GM18511 (cell line): ENCODE measurements at regions not wholly inside any gene's neighbourhood (a gene's known extent, or its start where the extent isn't known, plus 50 kb on each side); places are given as distances from the start of the nearest gene placed in this dataset.
"Not testable (repeated sequence)": the region's sequence is repeated elsewhere in the genome, so short reads cannot be mapped to it uniquely, and the experiment has no call there.

Experiments used
- ATAC-seq: cut with Tn5 transposase; IDR thresholded peaks from one replicate; pipeline ENCODE4 v1.9.1; 2021; ENCODE audit warnings: mild to moderate bottlenecking, moderate library complexity; ENCODE audit not compliant: unreplicated experiment

DNA sequence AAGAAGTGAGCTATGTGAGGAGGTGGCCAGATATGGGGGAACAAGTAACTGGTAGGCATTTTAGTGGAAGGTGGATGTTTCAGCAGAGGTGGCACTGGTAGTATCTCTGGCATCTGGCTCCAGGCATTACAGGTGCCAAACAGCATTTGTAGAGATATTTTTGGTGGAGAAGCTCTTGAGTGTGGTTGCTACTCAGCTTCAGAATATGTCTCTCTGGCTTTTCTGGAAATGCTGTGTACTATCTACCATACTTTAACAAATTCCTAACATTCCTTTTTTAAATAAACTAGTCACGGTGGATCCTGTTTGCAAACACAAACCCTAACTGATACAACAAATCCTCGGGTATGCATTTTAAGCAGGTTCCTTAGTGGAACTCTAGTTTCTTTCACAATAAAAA is 128.0 kb downstream of the BARX2 start:
- ATAC-seq = no peak

DNA sequence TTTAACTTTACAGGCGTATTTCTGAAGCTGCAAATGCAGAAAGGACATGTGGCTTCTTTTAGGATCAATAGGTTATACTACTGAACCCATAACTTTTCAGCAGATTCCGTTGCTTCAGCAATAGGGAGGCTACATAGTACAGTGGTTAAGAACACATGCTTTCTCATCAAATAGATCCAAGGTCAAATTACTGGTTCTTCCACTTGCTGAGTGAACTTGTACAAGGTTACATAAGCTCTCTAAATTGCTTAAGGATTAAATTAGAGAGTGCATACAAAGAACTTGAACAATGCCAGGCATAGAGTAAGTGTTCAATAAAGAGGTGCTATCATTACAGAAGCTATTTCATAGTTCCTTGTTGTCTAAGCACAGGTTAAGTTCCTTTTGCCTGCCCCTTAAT is 129.6 kb downstream of the BARX2 start:
- ATAC-seq = no peak

DNA sequence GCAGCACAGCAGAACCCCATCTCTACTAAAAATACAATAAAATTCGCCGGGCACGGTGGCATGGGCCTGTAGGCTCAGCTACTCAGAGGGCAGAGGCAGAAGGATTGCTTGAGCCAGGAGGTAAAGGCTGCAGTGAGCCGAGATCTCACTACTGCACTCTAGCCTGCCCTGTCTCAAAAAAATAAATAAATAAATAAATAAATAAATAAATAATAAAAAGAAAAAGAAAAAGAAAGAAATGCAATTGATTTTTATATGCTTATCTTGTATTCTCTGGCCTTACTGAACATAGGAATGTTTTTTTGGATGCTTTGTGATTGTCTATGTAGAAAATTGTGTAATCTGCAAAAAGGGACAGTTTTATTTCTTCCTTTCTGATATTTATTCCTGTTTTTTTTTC is 132.5 kb downstream of the BARX2 start:
- ATAC-seq = no peak

DNA sequence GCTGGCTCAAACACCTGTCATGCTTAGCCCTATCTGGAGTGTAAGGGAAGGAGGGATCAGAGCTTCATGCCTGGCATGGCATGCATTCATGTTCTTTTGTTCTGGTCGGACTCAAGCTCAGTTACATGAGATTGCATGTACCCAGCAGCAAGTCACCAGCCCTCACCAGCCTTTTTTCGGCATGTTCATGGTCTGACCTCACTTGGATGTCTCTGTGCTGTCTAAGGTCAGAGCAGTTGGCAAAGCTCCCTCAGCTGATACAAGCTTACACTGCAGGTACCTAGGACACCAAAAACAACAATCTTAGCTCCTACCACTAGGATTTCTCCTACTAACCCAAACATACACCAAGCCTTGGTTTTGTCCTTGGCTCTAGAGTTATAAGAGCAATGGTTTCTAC is 152.6 kb downstream of the BARX2 start:
- ATAC-seq = no peak

DNA sequence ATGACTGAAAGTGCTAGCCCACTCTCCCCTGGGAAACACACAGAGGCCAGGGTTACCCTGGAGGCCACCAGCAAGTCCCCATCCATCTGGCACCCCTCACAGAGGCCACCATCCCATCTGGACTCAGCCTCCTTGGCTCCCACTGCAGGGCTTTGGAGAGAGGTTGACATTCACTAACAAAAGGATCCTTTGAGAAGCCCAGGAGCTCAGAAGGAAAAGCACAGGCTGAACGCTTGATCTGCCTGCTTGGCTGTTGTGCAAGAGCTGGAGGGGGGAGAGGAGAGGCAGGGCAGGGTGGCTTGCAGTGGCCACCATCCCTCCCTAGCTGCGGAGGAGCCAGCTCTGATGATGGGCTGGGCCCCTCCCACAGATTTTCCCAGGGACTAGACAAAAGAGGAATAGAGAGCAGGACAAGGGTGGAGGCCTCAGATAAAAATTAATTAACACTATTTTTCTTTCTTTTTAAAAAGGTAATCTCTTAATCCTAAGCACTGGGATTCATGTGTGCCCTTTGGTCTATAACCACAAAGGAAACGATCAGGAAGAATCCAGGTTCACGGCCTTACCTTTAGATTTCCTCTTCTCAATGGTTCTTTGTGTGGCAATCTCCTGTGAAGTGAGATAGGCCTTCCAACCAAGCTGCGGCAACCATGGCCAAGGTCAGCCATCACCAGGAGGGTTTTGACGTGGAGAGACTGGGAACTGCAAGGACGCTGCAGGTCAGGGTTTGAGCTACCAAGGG is 154.7 kb downstream of the BARX2 start:
- no peak for ATAC-seq

DNA sequence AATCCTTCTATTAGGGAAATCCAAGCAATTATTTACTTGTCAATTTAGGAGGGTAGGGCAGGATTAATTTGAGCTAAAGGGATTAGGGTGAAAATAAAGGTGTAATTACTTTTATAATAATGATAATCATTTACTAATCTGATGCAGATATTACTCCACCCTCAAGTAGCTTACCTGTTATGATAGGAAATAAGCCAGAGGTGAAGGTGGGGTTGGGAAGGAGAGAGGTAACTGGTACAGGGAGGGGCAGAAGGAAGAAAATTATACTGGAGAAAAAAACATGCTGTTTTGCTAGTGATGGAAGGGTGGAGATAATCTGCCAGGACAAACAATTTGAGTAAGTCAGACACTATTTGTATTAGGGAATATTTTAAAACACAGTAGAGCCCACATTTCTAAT is 157.7 kb downstream of the BARX2 start:
- ATAC-seq = no peak

DNA sequence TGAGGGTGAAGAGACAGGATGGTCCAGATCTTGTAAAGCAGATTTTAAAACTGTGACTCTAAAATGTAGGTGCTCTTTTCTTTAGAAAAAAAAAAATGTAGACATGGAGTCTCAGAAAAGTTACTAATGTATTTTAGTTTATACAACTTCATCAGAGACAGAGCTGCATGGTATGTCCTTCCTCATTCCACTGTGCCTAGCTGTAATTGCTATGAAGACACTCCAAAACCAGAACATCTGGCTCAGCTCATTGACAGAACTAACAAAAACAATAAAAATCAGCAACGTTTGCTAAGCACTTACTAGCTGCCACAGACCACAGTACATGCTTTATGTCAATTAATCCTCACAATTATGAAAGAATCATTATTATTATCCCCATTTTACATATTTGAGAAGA is 160.7 kb downstream of the BARX2 start:
- ATAC-seq = no peak

DNA sequence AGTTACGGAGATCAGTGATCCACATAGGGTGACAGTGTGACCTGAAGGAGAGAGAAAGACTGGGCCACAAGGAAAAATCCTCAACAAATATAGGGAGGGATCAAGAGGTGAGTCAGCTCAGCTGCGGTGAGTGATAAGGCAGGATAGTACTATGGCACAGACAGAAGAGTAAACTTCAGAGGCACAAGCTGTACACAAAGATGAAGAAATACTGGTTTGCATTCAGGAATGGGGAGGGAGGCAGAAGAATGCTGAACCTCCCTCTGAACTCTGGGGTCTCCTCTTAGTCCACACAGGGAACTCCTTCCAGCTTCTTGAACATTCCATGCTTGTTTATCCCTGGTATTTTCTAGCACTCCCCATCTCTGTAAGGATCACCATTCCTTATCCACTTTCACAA is 162.7 kb downstream of the BARX2 start:
- ATAC-seq = no peak

DNA sequence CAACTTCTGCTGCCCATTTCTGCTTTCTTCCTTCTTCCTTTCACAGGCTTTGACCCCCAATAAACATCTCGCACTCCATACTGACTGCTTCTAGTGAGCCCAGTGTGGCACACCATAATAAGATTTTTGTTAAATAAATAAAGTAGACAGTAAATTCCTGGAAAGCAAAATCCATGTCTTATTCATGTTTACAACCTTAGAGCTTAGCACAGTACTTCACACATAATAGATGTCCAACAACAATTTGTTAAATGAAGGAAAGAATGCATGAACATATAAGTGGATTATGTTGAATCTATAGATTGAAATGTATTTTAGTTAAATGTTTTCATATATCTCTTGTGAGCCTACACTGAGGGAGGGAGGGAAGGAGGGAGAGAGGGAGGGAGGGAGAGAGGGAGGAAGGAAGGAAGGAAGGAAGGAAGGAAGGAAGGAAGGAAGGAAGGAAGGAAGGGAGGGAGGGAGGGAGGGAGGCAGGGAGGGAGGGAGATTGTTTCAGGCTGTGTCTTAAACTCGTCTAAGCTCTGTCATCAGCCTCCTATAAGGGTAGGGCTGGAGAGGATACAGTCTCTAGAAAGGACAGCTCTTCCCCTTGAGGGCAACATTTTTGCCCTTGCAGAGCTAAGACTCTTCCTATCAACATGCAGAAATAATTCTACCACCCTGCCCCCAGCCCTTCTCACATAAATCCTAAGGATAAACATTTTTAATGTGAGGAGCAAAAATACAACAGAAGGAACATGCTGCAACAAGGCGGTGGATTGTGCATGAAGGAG is 168.1 kb downstream of the BARX2 start:
- no peak for ATAC-seq

DNA sequence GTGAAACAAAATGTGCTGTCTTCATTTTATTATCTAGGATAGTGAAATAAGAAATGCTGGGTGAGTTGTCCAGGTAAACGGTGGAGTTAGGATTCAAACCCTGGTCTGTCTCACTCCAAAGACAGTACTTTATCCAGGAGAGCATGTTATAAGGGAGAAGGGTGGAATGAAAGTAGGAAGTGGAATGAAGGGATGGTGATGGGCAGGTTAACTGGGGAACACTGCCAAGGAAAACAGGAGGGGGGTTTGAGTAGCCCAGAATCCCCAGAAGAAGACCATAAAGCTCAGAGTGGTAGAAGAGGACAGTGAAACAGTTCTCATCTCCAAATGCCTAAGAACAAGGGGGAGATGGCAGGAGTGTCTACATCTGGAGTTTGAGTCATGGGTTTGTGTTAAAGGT is 169.0 kb downstream of the BARX2 start:
- ATAC-seq = no peak

DNA sequence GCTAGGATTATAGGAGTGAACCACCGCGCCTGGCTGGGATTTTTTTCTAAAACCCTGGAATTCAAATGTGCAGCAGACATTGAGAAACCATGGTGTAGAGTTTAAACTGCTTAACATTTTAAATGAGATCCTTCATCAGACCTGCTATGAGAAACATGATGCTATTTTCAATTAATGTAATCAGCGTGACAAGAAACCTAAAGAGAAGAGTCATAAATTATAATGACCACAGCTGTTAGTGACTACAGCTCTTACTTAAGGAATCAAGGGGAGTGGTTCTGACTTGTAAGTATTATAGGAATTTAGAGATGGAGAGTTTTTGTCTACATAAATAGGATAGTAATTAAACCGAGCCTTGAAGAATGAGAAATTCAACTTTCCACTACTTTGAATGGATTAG is 170.6 kb downstream of the BARX2 start:
- no peak for ATAC-seq

DNA sequence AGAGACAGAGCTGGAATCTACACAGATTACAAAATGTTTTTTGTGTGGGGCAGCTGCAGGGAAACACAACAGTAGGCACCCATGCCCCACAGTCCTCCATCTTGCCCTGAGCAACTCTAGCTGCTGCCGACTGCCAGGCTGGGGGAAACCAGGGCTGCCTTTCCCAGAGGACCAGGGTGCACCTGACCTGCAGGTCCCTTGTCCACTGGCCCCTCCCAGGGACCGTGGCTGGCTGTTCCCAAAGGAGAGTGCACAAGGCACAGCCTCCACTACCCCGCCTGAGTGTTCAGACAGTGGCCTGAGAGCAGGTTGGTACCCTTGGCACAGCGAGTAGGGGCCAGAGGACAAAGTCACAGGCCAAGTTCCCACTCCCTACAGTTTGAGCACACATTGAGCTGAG is 181.8 kb downstream of the BARX2 start:
- no peak for ATAC-seq

DNA sequence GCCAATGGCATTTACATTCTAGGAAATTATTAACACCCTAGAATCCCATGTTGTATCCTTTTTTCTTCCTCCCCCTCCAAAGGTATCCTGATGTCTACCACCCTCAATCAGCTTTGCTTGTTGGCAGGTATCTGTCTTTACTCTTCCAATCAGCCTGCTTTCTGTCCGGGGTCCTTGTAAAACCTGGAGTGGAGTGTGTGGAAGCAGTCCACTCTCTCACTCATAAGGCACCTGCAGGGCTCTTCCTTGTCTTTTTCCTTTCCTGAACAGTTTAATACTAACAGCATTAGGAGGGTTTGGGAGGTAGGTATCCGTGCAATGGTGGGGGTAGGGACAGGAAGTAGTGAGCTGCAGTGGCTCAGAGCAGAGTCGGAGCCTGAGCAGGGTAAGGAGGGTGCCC is 193.4 kb downstream of the BARX2 start:
- no peak for ATAC-seq

DNA sequence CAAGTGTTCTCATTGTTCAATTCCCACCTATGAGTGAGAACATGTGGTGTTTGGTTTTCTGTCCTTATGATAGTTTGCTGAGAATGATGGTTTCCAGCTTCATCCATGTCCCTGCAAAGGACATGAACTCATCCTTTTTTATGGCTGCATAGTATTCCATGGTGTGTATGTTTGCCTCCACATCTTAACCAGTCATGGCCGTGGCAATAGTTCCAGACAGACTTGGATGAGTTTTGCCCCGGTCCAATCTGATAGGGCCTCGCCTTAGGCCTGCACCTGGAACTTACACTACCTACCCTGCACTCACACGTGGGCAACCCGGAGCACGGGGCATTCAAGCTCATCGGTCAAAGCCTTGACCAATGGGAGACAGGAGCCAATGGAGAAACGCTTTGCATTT is 197.0 kb downstream of the BARX2 start:
- not testable (repeated sequence) for ATAC-seq

DNA sequence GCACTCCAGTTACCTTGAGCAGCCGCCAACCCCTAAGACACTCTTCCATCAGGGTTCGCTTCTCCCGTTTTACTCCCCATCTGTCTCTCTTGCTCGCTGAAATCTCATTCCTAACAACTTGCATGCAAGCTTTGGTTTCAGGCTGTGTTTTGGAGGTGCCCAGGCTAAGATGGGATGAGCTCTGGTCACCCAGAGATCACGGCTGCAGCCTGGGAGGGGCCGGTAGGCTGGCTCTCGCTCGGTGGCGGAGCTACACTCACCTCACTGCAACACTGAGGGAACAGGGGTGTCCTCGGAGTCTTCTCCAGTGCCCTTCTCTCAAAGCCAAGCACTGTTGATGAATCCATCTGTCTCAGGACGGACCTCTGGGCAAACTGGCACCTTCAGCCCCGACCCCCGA is 197.5 kb downstream of the BARX2 start:
- no peak for ATAC-seq

DNA sequence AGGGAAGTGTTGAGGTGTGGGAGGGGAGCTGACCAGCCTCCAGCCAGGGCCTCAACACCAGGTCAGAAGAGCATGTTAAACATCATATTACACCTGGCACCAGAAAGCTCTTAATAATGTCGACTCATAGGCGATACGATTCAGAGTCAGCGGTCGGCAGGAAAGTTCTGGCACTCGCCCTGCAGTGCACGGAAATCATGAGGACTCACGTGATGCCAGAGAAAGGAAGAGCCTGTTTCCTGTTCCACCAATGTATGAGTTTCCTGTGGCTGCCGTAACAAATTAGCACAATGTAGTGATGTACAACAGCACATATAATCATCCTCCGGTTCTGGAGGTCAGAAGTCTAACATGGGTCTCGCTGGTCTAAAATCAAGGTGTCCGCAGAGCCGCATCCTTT is 198.8 kb downstream of the BARX2 start:
- ATAC-seq = no peak

DNA sequence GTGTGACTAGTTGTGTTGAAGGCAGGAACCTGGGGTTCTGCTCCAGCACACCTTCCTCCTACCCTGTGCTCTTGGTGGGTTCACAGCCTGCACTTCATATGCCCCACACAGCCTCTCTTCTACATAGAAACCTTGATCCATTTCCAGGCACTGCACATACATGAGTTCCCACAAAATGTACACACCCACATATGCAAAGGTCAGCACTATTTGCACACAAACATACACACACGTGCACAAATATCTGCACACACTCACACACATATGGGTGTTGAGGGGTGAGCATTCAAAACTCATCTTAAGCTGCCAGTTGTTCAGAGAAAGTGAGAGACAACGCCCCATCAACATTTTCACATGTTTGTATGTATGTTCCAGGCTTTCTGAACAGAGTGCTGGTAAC is 201.0 kb downstream of the BARX2 start:
- no peak for ATAC-seq

DNA sequence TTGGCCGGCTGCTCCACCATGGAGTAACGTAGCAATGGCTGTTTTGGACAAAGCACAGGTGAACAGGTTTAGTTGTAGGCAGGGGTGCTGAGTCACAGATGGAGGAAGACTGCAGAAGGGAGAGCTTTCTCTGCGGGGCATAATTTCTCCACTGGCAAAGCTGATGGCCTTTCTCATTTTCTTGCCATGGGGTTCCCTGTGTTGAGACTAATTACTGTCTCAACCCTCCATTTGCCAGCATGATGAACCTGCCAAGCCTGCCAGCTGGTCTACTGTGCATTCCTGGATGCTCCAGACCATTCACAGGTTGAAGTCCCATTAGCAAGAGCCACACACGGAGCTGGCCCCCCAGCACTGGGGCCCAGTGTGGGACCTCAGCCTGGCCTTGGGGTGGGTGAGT is 202.4 kb downstream of the BARX2 start:
- no peak for ATAC-seq

DNA sequence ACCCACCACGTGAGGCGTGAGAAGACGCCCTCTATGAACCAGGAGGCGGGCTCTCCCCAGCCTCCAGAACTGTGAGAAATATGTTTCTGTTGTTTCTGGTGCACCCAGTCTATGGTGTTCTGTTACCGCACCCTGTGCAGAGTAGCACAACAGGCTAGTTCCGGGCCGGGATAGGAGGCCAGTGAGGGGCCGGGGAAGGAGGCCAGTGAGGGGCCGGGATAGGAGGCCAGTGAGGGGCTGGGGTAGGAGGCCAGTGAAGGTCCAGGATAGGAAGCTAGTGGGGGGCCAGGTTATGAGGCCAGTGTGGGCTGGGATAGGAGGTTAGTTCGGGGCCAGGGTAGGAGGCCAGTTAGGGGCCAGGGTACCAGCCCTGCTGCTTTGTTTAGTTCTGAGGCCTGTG is 204.6 kb downstream of the BARX2 start:
- ATAC-seq = no peak

DNA sequence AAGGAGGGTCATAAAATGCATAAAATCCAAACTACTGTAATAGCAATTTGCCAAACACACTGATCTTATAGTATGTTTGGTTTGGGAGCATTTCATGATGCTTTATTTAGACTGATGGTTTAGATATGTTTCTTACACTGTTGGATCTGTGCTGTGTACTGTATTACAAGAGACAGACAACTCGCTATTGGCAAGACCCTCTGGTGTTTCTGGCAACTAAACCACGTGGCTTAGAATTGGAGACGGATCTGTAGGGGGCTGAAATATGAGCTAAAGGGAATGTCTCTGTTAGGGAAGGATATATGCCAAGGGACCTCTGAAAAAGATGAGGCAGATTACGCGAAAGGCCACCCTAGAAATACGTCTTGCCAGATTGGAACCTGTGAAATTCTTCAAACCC is 208.7 kb downstream of the BARX2 start:
- no peak for ATAC-seq

DNA sequence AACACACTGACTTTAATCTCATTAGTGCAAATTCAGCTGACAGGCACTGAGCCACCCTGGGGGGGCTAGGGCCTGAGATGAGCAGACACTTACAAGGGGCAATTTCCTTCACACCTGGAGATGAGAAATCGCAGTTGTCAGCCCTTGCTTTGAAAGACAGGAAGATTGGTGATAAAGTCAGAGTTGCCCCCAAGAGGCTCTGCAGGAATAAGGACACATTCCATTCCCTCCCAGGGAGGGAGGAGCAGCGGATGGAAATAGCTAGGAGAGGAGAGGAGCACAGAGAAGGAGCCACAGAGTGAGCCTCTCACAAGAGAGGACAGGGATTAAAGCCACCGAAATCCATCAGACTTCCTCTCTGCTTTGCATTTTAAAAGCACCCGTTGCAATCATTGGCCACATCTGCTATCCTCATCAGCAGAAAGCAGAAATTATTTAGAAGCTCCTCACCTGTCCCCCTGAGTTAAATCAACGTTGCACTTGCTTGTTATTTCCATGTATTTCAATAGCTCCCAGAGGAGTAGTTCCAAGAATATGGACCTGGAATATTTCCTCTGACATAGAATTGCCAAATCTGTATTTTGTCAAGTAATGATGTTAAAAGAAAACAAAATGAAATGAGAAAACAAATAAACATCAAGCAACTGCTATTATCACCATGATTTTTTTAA is 213.7 kb downstream of the BARX2 start:
- no peak for ATAC-seq
